H9 (cell line): ENCODE measurements at regions not wholly inside any gene's neighbourhood (a gene's known extent, or its start where the extent isn't known, plus 50 kb on each side); places are given as distances from the start of the nearest gene placed in this dataset.
"Not testable (repeated sequence)": the region's sequence is repeated elsewhere in the genome, so short reads cannot be mapped to it uniquely, and the experiment has no call there.

Source experiments
- DNase-seq: peaks from one replicate; pipeline ENCODE4 v3.0.0-alpha.2; 2017
- H2AFZ ChIP-seq: one replicate; pipeline ENCODE4 v1.6.1; 2013; ENCODE audit warnings: mild to moderate bottlenecking, low read length, control low read depth, moderate library complexity
- H2AK5ac ChIP-seq: 2 replicates; pipeline ENCODE4 v1.6.1; 2013; ENCODE audit warnings: low read length, control low read depth, mixed read lengths; ENCODE audit not compliant: insufficient read length
- H2BK120ac ChIP-seq: one replicate; pipeline ENCODE4 v1.6.1; 2013; ENCODE audit warnings: low read depth, mild to moderate bottlenecking, low read length, control low read depth, inconsistent platforms; ENCODE audit not compliant: poor library complexity, severe bottlenecking
- H2BK12ac ChIP-seq: 2 replicates; pipeline ENCODE4 v1.6.1; 2013; ENCODE audit warnings: low read length, control low read depth, mixed read lengths, low read depth; ENCODE audit not compliant: insufficient read length
- H2BK15ac ChIP-seq: 2 replicates; pipeline ENCODE4 v1.6.1; 2013; ENCODE audit warnings: low read depth, low read length, control low read depth
- H2BK20ac ChIP-seq: one replicate; pipeline ENCODE4 v1.6.1; 2013; ENCODE audit warnings: low read depth, mild to moderate bottlenecking, low read length, control low read depth, inconsistent platforms; ENCODE audit not compliant: poor library complexity, severe bottlenecking
- H2BK5ac ChIP-seq: 2 replicates; pipeline ENCODE4 v1.6.1; 2013; ENCODE audit warnings: low read length, control low read depth, mixed read lengths; ENCODE audit not compliant: insufficient read length
- H3K14ac ChIP-seq: 2 replicates; pipeline ENCODE4 v1.6.1; 2013; ENCODE audit warnings: low read length, control low read depth; ENCODE audit not compliant: insufficient read depth
- H3K18ac ChIP-seq: 2 replicates; pipeline ENCODE4 v1.6.1; 2013; ENCODE audit warnings: low read depth, mild to moderate bottlenecking, mixed read lengths, low read length, control low read depth; ENCODE audit not compliant: insufficient read length
- H3K23ac ChIP-seq: 2 replicates; pipeline ENCODE4 v1.6.1; 2013; ENCODE audit warnings: low read length, control low read depth, mixed read lengths, low read depth; ENCODE audit not compliant: insufficient read length
- H3K23me2 ChIP-seq: 2 replicates; pipeline ENCODE4 v1.6.1; 2013; ENCODE audit warnings: low read depth, mild to moderate bottlenecking, mixed read lengths, low read length, control low read depth; ENCODE audit not compliant: insufficient read length, poor library complexity, severe bottlenecking
- H3K27ac ChIP-seq: 2 replicates; pipeline ENCODE4 v1.5.1; 2013; ENCODE audit warnings: low read length, control low read depth, mixed read lengths, low read depth; ENCODE audit not compliant: insufficient read length
- H3K27me3 ChIP-seq: 2 replicates; pipeline ENCODE4 v1.6.1; 2013; ENCODE audit warnings: low read length, control low read depth, inconsistent platforms; ENCODE audit not compliant: insufficient read depth
- H3K4ac ChIP-seq: 2 replicates; pipeline ENCODE4 v1.6.1; 2013; ENCODE audit warnings: low read depth, mild to moderate bottlenecking, control low read depth, inconsistent platforms, low read length, moderate library complexity
- H3K4me1 ChIP-seq: 2 replicates; pipeline ENCODE4 v1.6.1; 2013; ENCODE audit warnings: low read length, control low read depth, inconsistent platforms; ENCODE audit not compliant: insufficient read depth
- H3K4me2 ChIP-seq: 2 replicates; pipeline ENCODE4 v1.6.1; 2013; ENCODE audit warnings: low read length, control low read depth, mixed read lengths; ENCODE audit not compliant: insufficient read length, insufficient read depth
- H3K56ac ChIP-seq: 2 replicates; pipeline ENCODE4 v1.6.1; 2013; ENCODE audit warnings: low read depth, mild to moderate bottlenecking, mixed read lengths, low read length, control low read depth; ENCODE audit not compliant: insufficient read length
- H3K79me1 ChIP-seq: 2 replicates; pipeline ENCODE4 v1.6.1; 2013; ENCODE audit warnings: low read depth, mild to moderate bottlenecking, moderate library complexity, low read length, control low read depth, inconsistent platforms; ENCODE audit not compliant: insufficient read depth, poor library complexity, severe bottlenecking
- H3K79me2 ChIP-seq: 2 replicates; pipeline ENCODE4 v1.6.1; 2013; ENCODE audit warnings: low read length, control low read depth, inconsistent platforms; ENCODE audit not compliant: insufficient read depth
- H3K9ac ChIP-seq: 2 replicates; pipeline ENCODE4 v1.6.1; 2013; ENCODE audit warnings: low read length, control low read depth, mixed read lengths; ENCODE audit not compliant: insufficient read length; ENCODE audit errors: extremely low read depth
- H3K9me3 ChIP-seq: one replicate; pipeline ENCODE4 v1.6.1; 2013; ENCODE audit warnings: low read depth, low read length, inconsistent platforms; ENCODE audit not compliant: control insufficient read depth
- H3T11ph ChIP-seq: one replicate; pipeline ENCODE4 v1.6.1; 2013; ENCODE audit warnings: mild to moderate bottlenecking, low read length, control low read depth, inconsistent platforms
- H4K20me1 ChIP-seq: one replicate; pipeline ENCODE4 v1.6.1; 2013; ENCODE audit not compliant: control insufficient read depth, insufficient read length, insufficient read depth
- H4K5ac ChIP-seq: 2 replicates; pipeline ENCODE4 v1.6.1; 2013; ENCODE audit warnings: low read depth, mild to moderate bottlenecking, mixed read lengths, low read length, control low read depth; ENCODE audit not compliant: insufficient read length
- H4K8ac ChIP-seq: replicated peaks from 2 replicates; pipeline ENCODE4 v1.6.1; 2013; ENCODE audit warnings: low read length, control low read depth, mixed read lengths, low read depth; ENCODE audit not compliant: insufficient read length
- H4K91ac ChIP-seq: 2 replicates; pipeline ENCODE4 v1.6.1; 2013; ENCODE audit warnings: low read depth, mild to moderate bottlenecking, moderate library complexity, mixed read lengths, low read length, control low read depth; ENCODE audit not compliant: insufficient read length
- H3K27ac Mint-ChIP-seq, 3 experiments: 2 replicates in 2 of 3; 3 replicates in 1 of 3; pipeline ENCODE4 v1.8.0; 2020 to 2021; ENCODE audit warnings: mixed read lengths in 3 of 3, mild to moderate bottlenecking in 1 of 3, moderate library complexity in 1 of 3
- H3K27me3 Mint-ChIP-seq: 2 replicates; pipeline ENCODE4 v1.8.0; 2021; ENCODE audit warnings: low read depth, mild to moderate bottlenecking, moderate library complexity, mixed read lengths
- H3K36me3 Mint-ChIP-seq, 3 experiments: 2 replicates in 2 of 3; 3 replicates in 1 of 3; pipeline ENCODE4 v1.8.0; 2020 to 2021; ENCODE audit warnings: low read depth in 3 of 3, mixed read lengths in 3 of 3; ENCODE audit not compliant: insufficient read depth in 1 of 3
- H3K4me1 Mint-ChIP-seq, 2 experiments: 2 replicates each; pipeline ENCODE4 v1.8.0; 2020; ENCODE audit warnings: mixed read lengths in 2 of 2
- H3K4me3 Mint-ChIP-seq, 2 experiments: 2 replicates in 1 of 2; 3 replicates in 1 of 2; pipeline ENCODE4 v1.8.0; 2020 to 2021; ENCODE audit warnings: mild to moderate bottlenecking in 2 of 2, mixed read lengths in 2 of 2, moderate library complexity in 1 of 2
- H3K9me3 Mint-ChIP-seq, 2 experiments: 2 replicates in 1 of 2; 3 replicates in 1 of 2; pipeline ENCODE4 v1.8.0; 2020; ENCODE audit warnings: mild to moderate bottlenecking in 2 of 2, mixed read lengths in 2 of 2, moderate library complexity in 1 of 2
- WGBS: extraction: QIAGEN DNeasy Blood & Tissue Kit; methylation state at CpG from one replicate; pipeline ENCODE4 v1.1.7; 2013; ENCODE audit warnings: missing lambda C conversion rate, low lambda C conversion rate, mixed read lengths; ENCODE audit not compliant: insufficient read length; ENCODE audit errors: extremely low coverage; 5-methylcytosine and 5-hydroxymethylcytosine counted together

- not testable (repeated sequence) for H3K27ac ChIP-seq, H3K14ac ChIP-seq, H3K27me3 ChIP-seq, H2AFZ ChIP-seq, H2AK5ac ChIP-seq, H2BK12ac ChIP-seq, H3K4ac ChIP-seq, H4K91ac ChIP-seq, H3K4me2 ChIP-seq, H2BK15ac ChIP-seq, H3K27me3 Mint-ChIP-seq, H3K36me3 Mint-ChIP-seq, H3K4me3 Mint-ChIP-seq, DNase-seq, H3K56ac ChIP-seq, H2BK5ac ChIP-seq, H3K79me1 ChIP-seq, H2BK20ac ChIP-seq, H3K4me1 Mint-ChIP-seq, H2BK120ac ChIP-seq, H3T11ph ChIP-seq, H3K27ac Mint-ChIP-seq, H4K20me1 ChIP-seq, H3K23ac ChIP-seq, H3K23me2 ChIP-seq, H4K8ac ChIP-seq, H4K5ac ChIP-seq, H3K79me2 ChIP-seq, H3K4me1 ChIP-seq, H3K9ac ChIP-seq, H3K18ac ChIP-seq
- H3K9me3 ChIP-seq, result peaks cover 17% of the 10 kb centered on the region
- H3K9me3 Mint-ChIP-seq, result peaks cover 54 to 61% of the 10 kb centered on the region in 2 experiments
- no CpG with 5 or more reads among the region's 4 CpGs for WGBS
Observed at GRCh38 chr13:18279971-18280370, 901.7 kb downstream of the TUBA3C start.

GRCh38 chr13:18277372-18277771 is 904.3 kb downstream of the TUBA3C start:
- H3K4me1 ChIP-seq, H3K27me3 Mint-ChIP-seq, H3K27ac Mint-ChIP-seq, H3K56ac ChIP-seq, H3K9ac ChIP-seq, H3K79me1 ChIP-seq, H4K20me1 ChIP-seq, H2BK15ac ChIP-seq, H3K79me2 ChIP-seq, H3K4me2 ChIP-seq, H2BK120ac ChIP-seq, H2BK12ac ChIP-seq, H3K14ac ChIP-seq, H2AFZ ChIP-seq, H4K5ac ChIP-seq, H4K91ac ChIP-seq, H3K27ac ChIP-seq, H3K18ac ChIP-seq, H4K8ac ChIP-seq, H3K36me3 Mint-ChIP-seq, H3K4me1 Mint-ChIP-seq, H3K4ac ChIP-seq, H3T11ph ChIP-seq, H3K4me3 Mint-ChIP-seq, H3K27me3 ChIP-seq, H3K23me2 ChIP-seq, H2AK5ac ChIP-seq, H3K23ac ChIP-seq, H2BK20ac ChIP-seq, DNase-seq, H2BK5ac ChIP-seq: not testable (repeated sequence)
- peaks cover 11% of the 10 kb centered on the region for H3K9me3 ChIP-seq
- peaks cover 53 to 63% of the 10 kb centered on the region in 2 experiments for H3K9me3 Mint-ChIP-seq
- no CpG with 5 or more reads among the region's 12 CpGs for WGBS
